ENCODE measurements at regions not wholly inside any gene's neighbourhood (a gene's known extent, or its start where the extent isn't known, plus 50 kb on each side); places are given as distances from the start of the nearest gene placed in this dataset.
"Not testable (repeated sequence)": the region's sequence is repeated elsewhere in the genome, so short reads cannot be mapped to it uniquely, and the experiment has no call there.

- DNase-seq (ENCODE audit: low read depth, low spot score) = no peak
These were observed 254.3 kb downstream of the SOX4 start for GRCh38 chr6:21847711-21848480.

- no peak for DNase-seq (ENCODE audit: low read depth, low spot score)
These were observed 257.1 kb downstream of the SOX4 start for GRCh38 chr6:21850691-21851090.

GRCh38 chr6:21855811-21856455 lies 262.4 kb downstream of the SOX4 start:
- no peak for DNase-seq (ENCODE audit: low read depth, low spot score)

GRCh38 chr6:21856456-21856825 lies 262.9 kb downstream of the SOX4 start:
- no peak for DNase-seq (ENCODE audit: low read depth, low spot score)

- DNase-seq (ENCODE audit: low read depth, low spot score) = no peak
These were observed 263.3 kb downstream of the SOX4 start for GRCh38 chr6:21856844-21857243.

DNA sequence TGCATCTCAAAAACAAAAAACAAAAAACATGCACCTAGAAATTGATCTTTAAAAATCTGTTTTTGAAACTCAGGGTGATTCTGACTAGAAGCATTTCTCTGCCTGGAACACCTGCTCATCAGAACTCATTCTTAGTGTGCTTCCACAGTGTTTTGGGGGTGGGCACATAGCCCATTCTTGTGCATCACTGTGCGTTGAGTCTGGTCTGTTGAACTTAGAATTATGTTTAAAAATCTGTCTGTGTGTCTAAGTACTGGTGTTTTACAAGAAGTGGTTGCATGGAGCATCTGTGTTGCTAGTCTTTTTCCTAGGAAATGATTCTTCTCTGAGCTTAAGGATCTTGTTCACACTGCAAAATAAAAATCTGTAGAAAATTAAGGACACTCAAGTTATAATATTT lies 264.5 kb downstream of the SOX4 start:
- DNase-seq (ENCODE audit: low read depth, low spot score) = no peak

GRCh38 chr6:21859193-21859735 lies 265.7 kb downstream of the SOX4 start:
- DNase-seq (ENCODE audit: low read depth, low spot score) = no peak

- no peak for DNase-seq (ENCODE audit: low read depth, low spot score)
These were observed 268.4 kb downstream of the SOX4 start for GRCh38 chr6:21861942-21862341.

- DNase-seq (ENCODE audit: low read depth, low spot score) = no peak
These were observed 270.7 kb downstream of the SOX4 start for GRCh38 chr6:21864206-21864605.

DNA sequence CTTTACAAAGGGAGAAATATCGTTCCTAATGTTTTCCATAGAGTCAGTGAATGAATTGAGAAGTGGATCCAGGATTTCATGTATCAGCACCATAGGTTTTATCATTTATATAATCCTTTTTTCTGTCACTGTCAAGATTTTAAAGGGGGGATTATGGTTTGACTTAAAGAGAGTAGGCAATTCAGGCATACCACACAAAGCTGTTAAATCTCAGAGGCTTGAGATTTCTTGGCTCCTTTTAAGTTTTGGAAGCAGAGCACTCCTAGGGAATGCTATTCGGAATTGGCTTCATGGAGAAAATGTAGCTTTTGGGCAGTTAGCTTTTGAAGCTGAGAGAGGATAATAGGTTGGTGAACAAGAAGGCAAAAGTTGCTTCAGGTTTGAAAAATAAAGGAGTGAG lies 274.7 kb downstream of the SOX4 start:
- DNase-seq (ENCODE audit: low read depth, low spot score) = no peak

DNA sequence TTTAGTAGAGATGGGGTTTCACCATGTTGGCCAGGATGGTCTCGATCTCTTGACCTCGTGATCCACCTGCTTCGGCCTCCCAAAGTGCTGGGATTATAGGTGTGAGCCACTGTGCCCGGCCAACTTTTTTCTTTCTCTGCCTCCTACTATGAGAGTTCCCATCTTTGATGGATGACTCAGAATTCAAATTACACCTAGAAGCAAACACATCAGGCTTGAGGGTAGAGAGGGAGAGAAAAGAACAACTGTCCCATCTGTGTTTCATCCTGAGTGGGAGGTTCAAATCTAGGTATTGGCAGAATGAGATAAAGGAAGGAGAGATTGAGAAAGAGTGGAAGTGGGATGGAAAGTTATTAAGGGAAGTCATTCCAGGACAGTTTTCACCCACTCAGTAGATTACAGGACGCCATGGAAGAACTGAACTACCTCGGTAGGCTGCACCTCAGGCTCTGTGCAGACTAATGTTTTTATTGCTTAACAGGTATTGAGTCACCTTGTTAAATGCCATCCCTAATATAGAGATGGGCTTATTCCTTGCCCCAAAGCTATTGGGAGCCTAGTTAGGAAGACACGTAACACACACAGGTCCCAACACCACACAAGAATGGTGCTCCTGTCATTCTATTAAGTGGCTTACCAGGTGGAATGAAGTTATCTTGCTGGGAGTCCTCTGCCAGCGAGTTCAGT lies 275.7 kb downstream of the SOX4 start:
- DNase-seq (ENCODE audit: low read depth, low spot score) = no peak

GRCh38 chr6:21870076-21870730 lies 276.7 kb downstream of the SOX4 start:
- DNase-seq (ENCODE audit: low read depth, low spot score) = no peak

GRCh38 chr6:21871831-21872230 lies 278.3 kb downstream of the SOX4 start:
- no peak for DNase-seq (ENCODE audit: low read depth, low spot score)

DNA sequence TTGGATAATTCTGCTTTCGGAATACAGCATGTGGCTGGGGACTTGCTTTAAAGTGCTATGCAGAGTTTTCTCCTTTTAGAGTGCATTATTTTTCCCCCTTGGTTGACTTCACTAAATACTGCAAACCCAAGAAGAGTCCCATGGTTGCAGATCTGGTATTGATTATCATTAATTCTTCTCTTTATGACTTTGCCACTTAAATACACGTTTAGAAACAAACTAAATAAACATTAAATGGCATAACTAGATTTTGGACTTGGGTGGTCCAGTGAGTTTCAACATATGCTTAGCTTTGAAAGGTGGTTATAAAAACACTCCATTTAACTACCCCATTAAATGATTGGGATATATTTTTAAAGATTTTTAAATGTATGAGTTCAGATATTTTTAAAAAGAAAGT lies 279.2 kb downstream of the SOX4 start:
- DNase-seq (ENCODE audit: low read depth, low spot score) = no peak

DNA sequence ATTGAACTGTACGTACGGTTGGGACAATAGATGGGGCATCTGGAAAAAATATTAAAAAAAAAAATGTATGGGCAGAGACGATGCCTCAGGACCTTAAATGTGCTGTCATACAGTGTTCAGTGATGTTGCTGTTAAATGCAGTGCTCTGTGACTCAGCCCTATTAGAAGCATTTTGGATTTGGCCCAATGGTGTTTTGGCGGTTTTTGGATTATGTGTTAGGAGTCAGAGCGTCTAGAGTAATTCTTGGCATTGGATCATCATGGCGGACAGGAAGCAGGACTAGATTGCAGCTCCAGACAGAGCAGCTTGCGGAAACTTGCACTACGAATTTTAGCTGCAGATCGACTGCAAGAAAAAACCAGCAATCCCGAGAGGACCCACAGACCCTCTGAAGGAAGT lies 280.0 kb downstream of the SOX4 start:
- no peak for DNase-seq (ENCODE audit: low read depth, low spot score)

DNA sequence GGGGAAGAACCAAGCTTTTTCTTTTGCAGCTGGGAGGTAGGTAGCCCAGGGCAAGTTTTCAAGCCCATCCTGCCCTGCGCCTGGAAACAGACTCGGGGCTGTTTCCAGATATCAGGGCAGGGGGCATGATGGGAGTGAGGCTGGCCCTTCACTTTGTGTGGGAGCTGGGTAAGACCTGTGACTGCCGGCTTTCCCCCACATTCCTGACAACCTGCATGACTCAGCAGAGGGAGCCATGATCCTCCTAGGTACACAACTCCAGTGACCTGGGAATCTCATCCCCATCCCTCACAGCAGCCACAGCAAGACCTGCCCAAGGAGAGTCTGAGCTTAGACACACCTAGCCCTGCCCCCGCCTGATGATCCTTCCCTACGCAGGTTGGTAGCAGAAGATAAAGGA lies 280.8 kb downstream of the SOX4 start:
- DNase-seq (ENCODE audit: low read depth, low spot score) = no peak

DNA sequence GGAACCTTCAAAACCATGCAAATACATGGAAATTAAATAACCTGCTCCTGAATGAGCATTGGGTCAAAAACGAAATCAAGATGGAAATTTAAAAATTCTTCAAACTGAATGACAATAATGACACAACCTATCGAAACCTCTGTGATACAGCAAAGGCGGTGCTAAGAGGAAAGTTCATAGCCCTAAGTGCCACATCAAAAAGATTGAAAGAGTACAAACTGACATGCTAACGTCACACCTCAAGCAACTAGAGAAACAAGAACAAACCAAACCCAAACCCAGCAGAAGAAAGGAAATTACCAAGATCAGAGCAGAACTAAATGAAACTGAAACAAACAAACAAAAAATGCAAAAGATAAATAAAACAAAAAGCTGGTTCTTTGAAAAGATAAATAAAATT lies 283.5 kb downstream of the SOX4 start:
- DNase-seq (ENCODE audit: low read depth, low spot score) = not testable (repeated sequence)

DNA sequence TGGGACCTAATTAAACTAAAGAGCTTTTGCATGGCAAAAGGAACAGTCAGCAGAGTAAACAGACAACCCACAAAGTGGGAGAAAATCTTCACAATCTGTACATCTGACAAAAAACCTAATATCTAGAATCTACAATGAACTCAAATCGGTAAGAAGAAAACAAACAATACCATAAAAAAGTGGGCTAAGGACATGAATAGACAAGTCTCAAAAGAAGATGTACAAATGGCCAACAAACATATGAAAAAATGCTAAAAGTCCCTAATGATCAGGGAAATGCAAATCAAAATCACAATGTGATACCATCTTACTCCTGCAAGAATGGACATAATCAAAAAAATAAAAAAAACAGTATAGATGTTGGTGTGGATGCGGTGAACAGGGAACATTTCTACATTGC lies 286.7 kb downstream of the SOX4 start:
- not testable (repeated sequence) for DNase-seq (ENCODE audit: low read depth, low spot score)

- no peak for DNase-seq (ENCODE audit: low read depth, low spot score)
These were observed 288.5 kb downstream of the SOX4 start for GRCh38 chr6:21881969-21882465.

DNA sequence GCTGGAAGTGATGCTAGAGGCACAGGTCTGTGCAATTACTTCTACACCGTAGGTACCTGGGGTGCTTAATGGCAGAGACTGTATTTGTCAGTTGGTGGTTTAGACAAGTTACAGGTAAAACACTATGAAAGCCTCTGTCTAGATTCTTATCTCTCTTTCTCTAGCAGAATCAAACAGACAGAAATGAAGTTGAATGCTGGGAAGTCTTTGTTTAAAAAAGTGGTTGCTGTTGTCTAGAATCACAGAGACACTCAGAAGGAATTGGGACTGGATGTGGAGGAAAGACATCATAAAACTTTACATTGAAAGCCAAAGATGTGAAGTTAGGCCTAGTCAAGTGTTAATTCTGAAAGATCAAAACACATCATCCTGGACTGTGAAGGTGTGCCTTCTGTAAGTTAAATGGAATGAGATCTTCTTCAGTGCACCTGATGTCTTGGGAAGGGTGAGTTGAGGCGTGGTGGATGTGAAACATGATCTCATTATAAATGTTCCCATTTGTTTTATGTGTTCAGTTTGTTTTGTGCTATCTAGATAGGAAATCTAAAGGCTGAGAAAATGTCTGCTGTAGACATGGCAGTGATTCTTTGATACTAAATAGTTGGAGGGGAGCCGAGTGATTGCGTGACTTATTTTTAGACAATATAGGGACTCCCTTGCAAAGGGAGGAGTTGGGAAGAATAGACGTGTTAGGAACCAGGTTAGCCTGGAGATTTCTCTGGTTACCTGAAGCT lies 290.2 kb downstream of the SOX4 start:
- no peak for DNase-seq (ENCODE audit: low read depth, low spot score)

- no peak for DNase-seq (ENCODE audit: low read depth, low spot score)
These were observed 291.6 kb downstream of the SOX4 start for GRCh38 chr6:21885111-21885510.
